ENCODE measurements at regions not wholly inside any gene's neighbourhood (a gene's known extent, or its start where the extent isn't known, plus 50 kb on each side); places are given as distances from the start of the nearest gene placed in this dataset.

DNA sequence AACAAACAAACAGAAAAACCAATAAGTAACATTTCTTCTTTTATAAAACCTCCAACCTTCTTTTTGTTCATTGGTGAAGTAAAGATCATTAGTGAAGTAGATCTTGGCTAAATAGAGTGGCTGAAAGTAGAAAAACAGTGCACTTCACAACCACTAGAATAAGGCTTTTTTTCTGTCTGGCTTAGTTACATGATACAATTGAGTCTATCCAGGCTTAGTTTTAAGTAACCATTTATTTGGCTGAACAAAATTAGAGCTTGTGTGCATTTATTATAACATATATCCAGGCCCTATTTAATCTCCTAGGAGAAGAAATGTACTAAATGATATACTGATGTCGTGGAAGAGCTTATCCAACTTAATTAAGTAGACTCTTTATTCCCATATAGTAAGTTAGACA lies 65.8 kb upstream of the STK38L start:
- TF ChIP-seq POLR2AphosphoS5 (IDR thresholded peaks at IDR 0.05; ENCODE audit: insufficient read depth in 1 of 2, low read depth in 1 of 2) (no peak), POLR2A (IDR thresholded peaks at IDR 0.05) (no peak)
